Neural progenitor cell (in vitro differentiated cells): ENCODE measurements at regions not wholly inside any gene's neighbourhood (a gene's known extent, or its start where the extent isn't known, plus 50 kb on each side); places are given as distances from the start of the nearest gene placed in this dataset.

ENCODE experiments used
- DNase-seq: peaks from one replicate; pipeline ENCODE4 v3.0.0-alpha.2; 2016; ENCODE audit warnings: low spot score
- H2AFZ ChIP-seq: fragments of 200-600 bp; sonication (generic); replicated peaks from 2 replicates; pipeline ENCODE4 v1.6.1; 2016; ENCODE audit warnings: antibody characterized with exemption
- H3F3A ChIP-seq: fragments of 200-600 bp; sonication (generic); 2 replicates; pipeline ENCODE4 v1.6.1; 2016; ENCODE audit warnings: antibody characterized with exemption, low read depth
- H3K27ac ChIP-seq: fragments of 200-600 bp; sonication (generic); 2 replicates; pipeline ENCODE4 v1.5.1; 2016; ENCODE audit warnings: mild to moderate bottlenecking
- H3K27me3 ChIP-seq: fragments of 200-600 bp; sonication (generic); 2 replicates; pipeline ENCODE4 v1.6.1; 2016; ENCODE audit warnings: mild to moderate bottlenecking, moderate library complexity
- H3K36me3 ChIP-seq: fragments of 200-600 bp; sonication (generic); 2 replicates; pipeline ENCODE4 v1.5.1; 2016
- H3K4me1 ChIP-seq: fragments of 200-600 bp; sonication (generic); 2 replicates; pipeline ENCODE4 v1.6.1; 2016; ENCODE audit warnings: mixed run types
- H3K4me2 ChIP-seq: fragments of 200-600 bp; sonication (generic); 2 replicates; pipeline ENCODE4 v1.6.1; 2016
- H3K4me3 ChIP-seq: fragments of 200-600 bp; sonication (generic); 2 replicates; pipeline ENCODE4 v1.5.1; 2016
- H3K79me2 ChIP-seq: fragments of 200-600 bp; sonication (generic); 2 replicates; pipeline ENCODE4 v1.6.1; 2016; ENCODE audit warnings: low read depth
- H3K9ac ChIP-seq: fragments of 200-600 bp; sonication (generic); 2 replicates; pipeline ENCODE4 v1.6.1; 2016
- H3K9me3 ChIP-seq: fragments of 200-600 bp; sonication (generic); 2 replicates; pipeline ENCODE4 v1.5.1; 2016; ENCODE audit warnings: low read depth
- H4K20me1 ChIP-seq: fragments of 200-600 bp; sonication (generic); 2 replicates; pipeline ENCODE4 v1.6.1; 2016; ENCODE audit warnings: low read depth
- H3K27ac Mint-ChIP-seq: 3 replicates; pipeline ENCODE4 v1.8.0; 2021; ENCODE audit warnings: mixed read lengths
- H3K27me3 Mint-ChIP-seq: 2 replicates; pipeline ENCODE4 v1.8.0; 2022; ENCODE audit warnings: low read depth, mild to moderate bottlenecking, inconsistent platforms, moderate library complexity, mixed read lengths; ENCODE audit not compliant: insufficient read depth
- H3K36me3 Mint-ChIP-seq: 3 replicates; pipeline ENCODE4 v1.8.0; 2021; ENCODE audit warnings: mixed read lengths
- H3K4me1 Mint-ChIP-seq: 3 replicates; pipeline ENCODE4 v1.8.0; 2021; ENCODE audit warnings: mixed read lengths
- H3K4me3 Mint-ChIP-seq: 3 replicates; pipeline ENCODE4 v1.8.0; 2021; ENCODE audit warnings: mild to moderate bottlenecking, moderate library complexity, mixed read lengths
- H3K9me3 Mint-ChIP-seq: 3 replicates; pipeline ENCODE4 v1.8.0; 2020; ENCODE audit warnings: mixed read lengths
- CTCF ChIP-seq: fragments of 200-600 bp; sonication (generic); IDR thresholded peaks from 2 replicates; pipeline ENCODE4 v1.5.1; 2017; ENCODE audit warnings: antibody characterized with exemption, mild to moderate bottlenecking
- EZH2 ChIP-seq: fragments of 200-600 bp; sonication (generic); IDR thresholded peaks from 2 replicates; pipeline ENCODE4 v1.6.1; 2017; ENCODE audit warnings: antibody characterized with exemption, mild to moderate bottlenecking, moderate library complexity
- EZH2phosphoT487 ChIP-seq: fragments of 200-600 bp; sonication (generic); IDR thresholded peaks from 2 replicates; pipeline ENCODE4 v1.6.1; 2017; ENCODE audit warnings: antibody characterized with exemption

- TF ChIP-seq CTCF, result no peak
- no peak for TF ChIP-seq EZH2phosphoT487
- no peak for TF ChIP-seq EZH2
- no peak overlapping the region for H3K4me3 ChIP-seq
- no peaks in the 10 kb centered on the region for H3K79me2 ChIP-seq
- H3K36me3 ChIP-seq, result no peaks in the 10 kb centered on the region
- no peaks in the 10 kb centered on the region for H3K9me3 ChIP-seq
- Mint-ChIP-seq H3K27ac (peak overlapping the region; percentile 97), H3K9me3 (peaks cover 13% of the 10 kb centered on the region), H3K4me1 (peaks cover 27% of the 10 kb centered on the region), H3K36me3 (peaks cover 2% of the 10 kb centered on the region), H3K27me3 (peaks cover 3% of the 10 kb centered on the region), H3K4me3 (peak overlapping the region; percentile 19)
- DNase-seq, result peak; percentile 67
- H4K20me1 ChIP-seq, result no peaks in the 10 kb centered on the region
- no peaks in the 10 kb centered on the region for H3K27me3 ChIP-seq
- peaks cover 12% of the 10 kb centered on the region for H3F3A ChIP-seq
- peak overlapping the region; percentile 6 for H2AFZ ChIP-seq
- peak overlapping the region; percentile 4 for H3K4me2 ChIP-seq
- H3K9ac ChIP-seq, result no peak overlapping the region
- peaks cover 11% of the 10 kb centered on the region for H3K4me1 ChIP-seq
- peak overlapping the region; percentile 60 for H3K27ac ChIP-seq
These were observed 262.1 kb downstream of the IGSF11 start for GRCh38 chr3:118772547-118773011.

GRCh38 chr3:118775021-118775420, 259.6 kb downstream of the IGSF11 start:
- no peak for DNase-seq
- Histone ChIP-seq H3K27me3 (no peaks in the 10 kb centered on the region), H3F3A (peaks cover 12% of the 10 kb centered on the region), H3K27ac (no peak overlapping the region), H3K36me3 (no peaks in the 10 kb centered on the region), H2AFZ (no peak overlapping the region), H3K4me2 (no peak overlapping the region), H3K9ac (no peak overlapping the region), H4K20me1 (no peaks in the 10 kb centered on the region), H3K79me2 (no peaks in the 10 kb centered on the region), H3K4me3 (no peak overlapping the region), H3K4me1 (peaks cover 11% of the 10 kb centered on the region), H3K9me3 (no peaks in the 10 kb centered on the region)
- Mint-ChIP-seq H3K27me3 (peaks cover 3% of the 10 kb centered on the region), H3K36me3 (peaks cover 2% of the 10 kb centered on the region), H3K9me3 (peaks cover 13% of the 10 kb centered on the region), H3K4me3 (no peak overlapping the region), H3K27ac (no peak overlapping the region), H3K4me1 (peaks cover 27% of the 10 kb centered on the region)
- TF ChIP-seq EZH2phosphoT487, result no peak
- TF ChIP-seq EZH2, result no peak
- TF ChIP-seq CTCF, result no peak

- H4K20me1 ChIP-seq, result no peaks in the 10 kb centered on the region
- H3K79me2 ChIP-seq, result no peaks in the 10 kb centered on the region
- no peak overlapping the region for H3K4me2 ChIP-seq
- no peaks in the 10 kb centered on the region for H3F3A ChIP-seq
- H3K9ac ChIP-seq, result no peak overlapping the region
- DNase-seq, result no peak
- Mint-ChIP-seq H3K9me3 (peaks cover 13% of the 10 kb centered on the region), H3K36me3 (peaks cover 2% of the 10 kb centered on the region), H3K4me3 (no peak overlapping the region), H3K27ac (no peak overlapping the region), H3K4me1 (peaks cover 14% of the 10 kb centered on the region), H3K27me3 (peaks cover 3% of the 10 kb centered on the region)
- no peaks in the 10 kb centered on the region for H3K36me3 ChIP-seq
- H2AFZ ChIP-seq, result no peak overlapping the region
- no peak overlapping the region for H3K4me3 ChIP-seq
- H3K27me3 ChIP-seq, result no peaks in the 10 kb centered on the region
- H3K4me1 ChIP-seq, result no peaks in the 10 kb centered on the region
- no peaks in the 10 kb centered on the region for H3K9me3 ChIP-seq
- TF ChIP-seq EZH2, result no peak
- TF ChIP-seq CTCF, result no peak
- TF ChIP-seq EZH2phosphoT487, result no peak
- no peak overlapping the region for H3K27ac ChIP-seq
These were observed 256.4 kb downstream of the IGSF11 start for GRCh38 chr3:118778201-118778600.
